ENCODE measurements at regions not wholly inside any gene's neighbourhood (a gene's known extent, or its start where the extent isn't known, plus 50 kb on each side); places are given as distances from the start of the nearest gene placed in this dataset.
"Not testable (repeated sequence)": the region's sequence is repeated elsewhere in the genome, so short reads cannot be mapped to it uniquely, and the experiment has no call there.

DNA sequence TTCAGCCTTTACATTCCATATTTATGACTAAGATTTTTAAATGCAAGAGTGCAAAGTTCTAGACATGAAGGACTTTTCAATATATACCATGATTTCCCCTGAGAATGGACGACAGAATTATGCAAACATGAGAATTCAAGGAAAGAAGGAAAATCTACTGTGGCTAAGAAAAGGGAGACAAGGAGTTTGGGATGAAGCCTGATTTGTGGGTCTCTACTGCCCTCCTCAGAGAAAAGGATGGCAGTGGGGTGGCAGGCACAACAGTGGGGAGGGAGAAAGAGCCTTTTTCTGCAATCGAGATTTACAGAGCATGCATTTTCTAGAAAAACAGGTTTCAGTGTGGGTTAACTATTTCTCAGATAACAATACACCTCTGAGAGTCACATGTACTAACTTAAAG is 466.9 kb upstream of the NRSN1 start:
- DNase-seq (ENCODE audit: low read depth) = no peak

DNA sequence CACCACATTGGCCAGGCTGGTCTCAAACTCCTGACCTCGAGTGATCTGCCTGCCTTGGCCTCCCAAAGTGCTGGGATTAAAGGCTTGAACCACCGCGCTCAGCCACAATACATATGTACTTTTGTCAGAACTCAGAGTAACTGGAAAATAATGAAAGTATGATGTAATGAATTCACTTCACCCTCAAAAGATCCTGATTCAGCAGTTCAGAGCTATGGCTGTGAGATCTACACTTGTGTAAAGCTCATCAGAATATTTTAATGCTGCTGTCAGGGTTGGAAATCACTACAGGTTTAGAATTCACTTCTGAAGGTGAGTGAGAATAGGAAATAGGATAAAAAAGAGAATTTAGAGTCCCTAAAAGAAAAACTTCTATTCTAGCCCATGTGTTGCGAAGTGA is 464.5 kb upstream of the NRSN1 start:
- no peak for DNase-seq (ENCODE audit: low read depth)

GRCh38 chr6:23663096-23663495 is 462.9 kb upstream of the NRSN1 start:
- DNase-seq (ENCODE audit: low read depth) = no peak

- no peak for DNase-seq (ENCODE audit: low read depth)
These were observed 462.4 kb upstream of the NRSN1 start for GRCh38 chr6:23663652-23664051.

GRCh38 chr6:23665911-23666310 is 460.1 kb upstream of the NRSN1 start:
- DNase-seq (ENCODE audit: low read depth) = not testable (repeated sequence)

DNA sequence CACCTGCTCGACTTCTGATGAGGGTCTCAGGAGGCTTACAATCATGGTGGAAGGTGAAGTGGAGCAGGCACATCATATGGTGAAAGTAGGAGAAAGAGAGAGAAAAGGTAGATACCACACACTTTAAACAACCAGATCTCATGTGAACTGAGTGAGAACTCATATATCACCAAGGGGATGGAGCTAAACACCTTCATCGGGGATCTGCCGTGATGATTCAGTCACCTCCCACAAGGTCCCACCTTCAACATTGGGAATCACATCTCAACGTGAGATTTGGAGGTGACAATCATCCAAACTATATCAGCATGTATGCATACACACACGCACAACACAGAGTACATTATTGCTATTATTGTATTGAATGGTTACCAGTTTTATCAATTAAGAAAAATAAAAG is 453.3 kb upstream of the NRSN1 start:
- DNase-seq (ENCODE audit: low read depth) = no peak

DNA sequence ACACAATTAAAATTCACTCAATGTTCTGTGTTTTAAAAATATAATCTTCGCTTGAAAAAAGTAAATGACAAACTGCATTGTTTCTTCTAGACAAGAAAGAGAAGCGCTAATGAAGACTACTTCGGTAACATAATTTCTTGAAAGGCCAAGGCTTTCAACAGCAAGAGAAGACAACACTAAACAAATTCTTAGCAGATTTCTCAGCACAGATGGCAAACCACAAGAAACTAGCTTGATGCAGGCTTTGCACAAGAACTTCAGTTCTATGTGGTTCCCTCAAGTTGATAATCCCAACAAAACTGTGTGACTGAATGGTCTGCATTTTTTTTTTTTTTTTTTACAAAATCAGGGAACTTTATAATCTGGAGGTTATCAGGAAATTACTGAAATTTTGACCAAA is 447.4 kb upstream of the NRSN1 start:
- no peak for DNase-seq (ENCODE audit: low read depth)

DNA sequence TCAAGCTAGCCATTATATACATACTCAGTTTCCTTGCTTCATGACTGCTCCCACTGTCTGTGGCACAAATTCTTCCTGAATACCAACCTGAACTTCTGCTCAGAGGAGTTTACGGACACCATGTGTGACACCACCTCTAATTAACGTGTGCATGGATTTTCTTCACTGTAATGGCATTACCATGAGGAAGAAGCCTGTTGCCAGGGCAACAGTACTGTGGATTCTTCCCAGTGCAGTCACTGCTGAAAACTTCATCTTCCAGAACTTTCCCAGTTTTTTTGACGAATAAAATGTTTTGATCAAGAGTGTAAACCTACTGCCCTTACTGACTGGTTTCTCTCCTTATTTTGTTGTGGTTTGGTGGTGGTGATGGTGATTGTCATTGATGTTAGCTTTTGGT is 444.3 kb upstream of the NRSN1 start:
- DNase-seq (ENCODE audit: low read depth) = no peak

DNA sequence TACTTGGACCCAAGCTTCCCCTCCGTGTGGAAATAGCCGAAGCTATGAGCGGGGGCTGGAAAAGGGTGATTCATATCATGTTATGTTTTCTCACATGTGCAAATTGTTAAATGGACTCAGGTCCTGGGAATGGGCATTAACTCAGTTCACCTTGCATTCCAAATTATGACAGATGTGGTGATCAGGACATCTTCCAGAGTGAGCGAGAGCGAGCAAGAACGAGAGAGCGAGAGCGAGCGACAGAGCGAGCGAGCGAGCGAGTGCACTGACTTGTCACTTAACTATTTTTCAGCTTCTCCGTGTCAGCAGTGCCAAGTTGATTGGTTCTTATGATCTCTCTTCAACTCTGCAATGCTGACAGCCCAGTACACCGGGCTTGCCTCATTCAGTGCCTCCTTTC is 437.4 kb upstream of the NRSN1 start:
- DNase-seq (ENCODE audit: low read depth) = no peak

DNA sequence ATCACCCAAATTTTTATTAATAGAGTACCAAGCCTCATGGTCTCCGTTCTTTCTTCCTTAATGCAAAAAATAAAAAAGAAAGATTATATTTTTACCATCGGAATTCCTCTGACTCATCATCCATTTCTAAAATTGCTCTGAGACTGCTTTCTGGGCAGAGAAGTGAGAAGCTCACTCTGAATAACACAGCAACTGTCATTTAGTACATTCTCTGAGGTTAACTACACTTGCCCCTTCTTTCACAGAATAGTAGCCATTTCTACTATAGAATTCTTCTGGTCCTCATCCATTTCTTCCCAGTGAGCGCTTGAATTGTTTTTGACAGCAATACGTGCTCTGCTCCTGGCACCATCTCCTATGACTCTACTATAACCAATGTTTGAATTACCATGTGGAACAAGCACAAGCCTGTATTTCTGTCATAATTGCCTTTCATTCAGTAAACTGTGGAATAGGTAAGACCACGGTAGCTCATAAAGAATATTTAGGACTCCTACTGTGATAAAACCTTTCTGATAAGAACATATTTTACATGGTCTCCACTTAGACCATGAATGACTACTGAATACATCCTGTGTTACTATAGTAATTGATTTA is 435.5 kb upstream of the NRSN1 start:
- DNase-seq (ENCODE audit: low read depth) = no peak

DNA sequence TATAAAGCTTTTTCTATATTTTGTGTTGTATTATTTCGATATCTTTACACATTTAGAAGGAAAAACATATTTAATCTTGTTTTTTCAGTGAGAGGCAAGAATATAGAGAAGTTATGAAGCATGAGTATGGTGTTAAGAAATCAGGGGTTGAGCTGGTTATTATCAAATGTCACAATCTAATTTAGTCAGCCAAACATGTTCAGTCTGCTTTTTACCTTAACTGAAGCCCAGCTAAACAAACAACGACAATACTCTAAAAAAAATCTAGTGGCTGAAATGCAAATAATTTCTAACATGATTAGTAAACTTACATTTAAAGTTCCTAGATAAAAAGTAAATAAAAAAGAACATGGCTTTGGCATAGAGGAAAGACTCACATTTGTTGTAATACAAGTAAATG is 433.8 kb upstream of the NRSN1 start:
- no peak for DNase-seq (ENCODE audit: low read depth)

DNA sequence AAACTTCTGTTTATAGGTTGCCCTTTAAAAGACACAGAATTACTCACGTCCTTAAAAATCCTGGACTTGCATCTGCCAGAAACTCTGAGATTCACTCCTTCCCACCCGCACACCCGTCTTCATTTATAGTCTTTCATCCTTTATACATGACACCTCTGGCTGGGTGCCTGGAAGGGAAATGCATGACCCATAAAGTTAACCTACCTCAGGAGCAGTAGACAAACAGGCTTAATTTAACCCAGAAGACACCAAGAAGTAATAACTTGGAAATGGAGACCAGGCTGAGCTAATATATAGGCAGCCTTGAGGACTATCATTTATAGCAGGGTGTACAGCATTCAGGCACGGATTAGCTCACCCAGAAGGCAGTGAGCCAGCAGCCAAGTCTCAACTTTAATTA is 429.0 kb upstream of the NRSN1 start:
- DNase-seq (ENCODE audit: low read depth) = no peak

DNA sequence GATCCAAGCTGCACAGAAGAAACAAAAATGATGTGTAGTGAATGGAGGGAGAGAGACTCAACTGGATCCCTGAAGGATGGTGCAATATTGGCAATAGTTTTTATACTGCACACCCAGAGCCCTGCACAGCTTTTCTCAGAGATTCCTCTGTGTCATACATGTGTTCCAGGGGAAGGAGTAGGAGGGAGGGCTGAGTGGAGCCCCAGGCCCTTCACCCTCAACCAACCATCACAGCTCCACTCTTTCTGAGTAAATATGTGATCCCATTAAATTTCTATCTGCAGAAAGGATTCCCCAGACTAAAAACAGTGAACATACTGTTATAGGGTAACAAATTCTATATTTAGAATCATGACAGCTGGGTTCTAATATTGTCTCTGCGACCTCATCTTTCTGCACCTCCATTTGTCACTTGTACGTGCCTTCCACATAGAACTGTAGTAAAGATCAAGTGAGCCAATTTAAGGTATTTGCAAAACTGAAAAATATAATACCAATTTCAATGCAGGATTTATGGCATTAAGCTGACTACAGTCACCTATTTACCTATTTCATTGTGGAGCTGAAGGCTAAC is 421.4 kb upstream of the NRSN1 start:
- no peak for DNase-seq (ENCODE audit: low read depth)

DNA sequence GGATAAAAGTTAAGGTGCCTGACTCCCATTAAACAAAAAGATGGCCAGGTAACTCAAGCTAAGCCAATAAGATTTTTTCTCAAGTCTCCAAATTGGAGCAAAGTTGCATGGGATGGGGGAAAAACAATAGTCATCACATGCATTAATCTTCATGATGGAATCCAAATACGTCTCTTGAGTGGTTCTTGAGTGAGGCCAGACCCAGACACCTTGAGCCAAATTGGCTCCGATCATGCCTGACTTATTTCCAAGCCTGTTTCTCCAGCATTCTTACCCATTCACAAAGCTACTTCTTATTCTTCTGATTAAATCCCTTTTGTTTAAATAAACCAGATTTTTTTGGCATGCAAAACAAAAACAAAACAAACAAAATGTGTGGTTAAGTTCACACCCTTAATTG is 420.3 kb upstream of the NRSN1 start:
- DNase-seq (ENCODE audit: low read depth) = no peak

DNA sequence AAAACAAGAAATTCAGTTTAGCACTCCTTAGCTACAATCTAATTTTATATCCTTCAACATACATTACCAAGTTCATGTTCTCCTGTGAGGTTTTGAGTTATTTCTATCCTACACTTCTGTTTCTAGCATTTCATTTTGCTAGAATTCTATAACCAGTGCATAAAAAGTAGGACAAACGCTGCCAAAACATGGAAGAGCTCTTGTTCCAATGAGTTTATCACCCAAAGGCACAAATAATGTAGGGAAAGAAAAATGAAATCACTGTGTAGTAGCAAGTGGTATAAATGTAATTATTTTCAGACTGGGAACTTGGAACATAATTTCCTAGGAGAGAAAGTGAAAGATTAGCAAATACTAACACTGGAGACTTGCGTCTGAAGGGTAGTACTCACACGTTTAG is 413.3 kb upstream of the NRSN1 start:
- no peak for DNase-seq (ENCODE audit: low read depth)

DNA sequence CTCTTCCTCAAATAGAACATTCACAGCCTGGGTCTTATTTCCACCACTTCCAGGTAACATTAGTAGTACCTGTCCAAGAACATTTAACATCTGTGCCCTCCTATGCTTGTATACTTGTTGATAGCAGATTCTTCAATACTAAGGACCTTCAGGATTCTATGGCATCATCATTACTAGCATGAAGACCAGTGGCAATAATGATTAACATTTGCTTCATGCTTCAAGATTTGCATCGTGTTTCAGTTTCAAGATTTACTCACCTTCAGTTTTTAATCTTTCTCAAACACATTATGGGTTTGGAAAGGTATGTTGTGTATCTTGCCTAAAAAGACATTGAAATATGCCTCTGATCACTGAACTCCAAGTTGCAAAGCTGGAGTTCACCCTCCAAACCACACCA is 412.8 kb upstream of the NRSN1 start:
- DNase-seq (ENCODE audit: low read depth) = no peak

- no peak for DNase-seq (ENCODE audit: low read depth)
These were observed 397.3 kb upstream of the NRSN1 start for GRCh38 chr6:23728707-23729106.

DNA sequence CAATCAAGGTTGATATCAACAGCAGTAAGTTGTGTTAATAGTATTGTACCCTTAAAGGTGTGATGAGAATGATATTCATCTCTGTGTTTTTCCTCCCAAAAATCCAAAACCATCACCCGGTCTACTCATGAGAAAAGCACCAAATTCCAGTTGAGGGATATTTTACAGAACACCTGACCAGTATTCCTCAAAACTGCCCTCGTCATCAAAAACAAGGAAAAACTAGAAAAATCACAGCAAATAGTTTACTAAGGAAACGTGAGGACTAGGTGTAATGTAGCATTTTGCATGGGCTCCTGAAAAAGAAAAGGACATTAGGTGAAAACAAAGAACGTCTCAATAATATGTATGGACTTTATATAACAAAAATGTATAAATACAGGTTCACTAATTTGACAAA is 394.4 kb upstream of the NRSN1 start:
- no peak for DNase-seq (ENCODE audit: low read depth)

DNA sequence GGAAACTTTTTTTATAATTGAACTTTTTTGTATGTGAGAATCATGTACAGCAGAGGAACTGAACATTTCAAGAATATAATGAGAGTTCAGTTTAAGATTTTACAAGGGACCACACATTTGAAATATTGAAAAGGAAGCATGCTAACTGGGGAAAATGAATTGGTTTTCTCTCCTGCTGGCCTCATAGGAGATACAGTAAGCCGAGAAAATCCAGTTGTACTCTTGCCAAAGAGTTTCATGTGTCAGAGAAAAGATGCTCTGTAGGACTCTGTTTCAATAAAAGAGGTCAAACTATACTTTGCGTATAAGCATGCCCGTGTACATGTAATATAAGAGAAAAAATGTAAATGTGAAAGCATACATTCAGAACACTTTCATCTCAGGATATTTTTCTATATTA is 393.5 kb upstream of the NRSN1 start:
- no peak for DNase-seq (ENCODE audit: low read depth)

- no peak for DNase-seq (ENCODE audit: low read depth)
These were observed 390.9 kb upstream of the NRSN1 start for GRCh38 chr6:23735151-23735550.

- no peak for DNase-seq (ENCODE audit: low read depth)
These were observed 389.4 kb upstream of the NRSN1 start for GRCh38 chr6:23736577-23736976.

- no peak for DNase-seq (ENCODE audit: low read depth)
These were observed 378.8 kb upstream of the NRSN1 start for GRCh38 chr6:23747239-23747638.

DNA sequence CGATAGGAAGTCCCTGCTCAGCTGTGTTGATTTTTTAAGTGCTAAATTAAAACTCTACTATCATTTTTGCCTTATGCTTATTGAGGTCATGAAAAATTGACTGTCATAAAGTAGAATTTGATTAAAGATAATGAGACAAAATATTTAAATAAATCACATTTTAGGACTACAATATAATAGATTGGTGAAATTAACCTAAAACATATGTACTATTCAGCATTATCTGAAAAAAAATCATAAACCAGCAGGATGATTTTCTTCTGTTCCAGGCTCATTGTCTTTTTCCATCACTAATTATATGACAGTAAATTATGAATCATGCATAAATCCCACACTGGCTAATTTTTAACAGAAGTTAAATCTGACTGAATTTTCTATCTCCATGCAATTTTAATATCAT is 373.6 kb upstream of the NRSN1 start:
- DNase-seq (ENCODE audit: low read depth) = no peak

DNA sequence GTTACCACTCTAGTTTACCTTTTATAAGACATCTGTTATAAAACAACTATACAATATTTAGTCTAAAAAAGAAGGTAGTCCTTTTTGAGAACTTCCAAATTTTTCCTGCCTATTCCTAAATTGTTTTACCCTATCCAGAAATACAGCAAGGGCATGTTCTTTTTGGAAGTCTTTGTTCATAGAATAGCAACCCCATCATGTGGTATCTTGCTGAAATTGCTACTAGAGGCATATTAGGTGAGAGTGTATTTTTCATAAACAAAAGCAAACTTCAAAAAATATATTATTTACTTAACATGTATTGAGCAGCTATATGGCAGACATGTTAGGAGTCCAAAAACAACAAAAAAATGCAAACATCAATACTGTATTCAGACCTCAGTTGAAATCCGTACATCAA is 371.8 kb upstream of the NRSN1 start:
- no peak for DNase-seq (ENCODE audit: low read depth)

DNA sequence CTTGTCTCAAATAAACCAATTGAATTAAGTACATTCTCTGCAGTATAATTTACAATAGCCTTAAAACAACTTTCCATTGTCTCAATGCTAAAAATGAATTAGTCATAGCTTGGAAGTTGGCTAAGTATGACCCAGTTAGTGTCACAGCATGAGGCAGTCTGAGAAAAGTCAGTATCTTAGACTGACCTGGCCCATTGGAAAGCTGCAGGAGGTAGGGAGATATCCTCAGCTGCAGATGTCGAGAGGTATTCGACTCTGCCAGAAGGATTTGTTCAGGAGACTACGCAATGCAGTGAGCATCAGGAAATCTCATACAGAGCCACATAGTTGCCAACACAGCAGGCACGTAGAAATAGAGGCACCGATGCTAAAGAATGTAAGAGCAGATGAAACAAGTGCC is 350.9 kb upstream of the NRSN1 start:
- no peak for DNase-seq (ENCODE audit: low read depth)
